K562 (cell line): ENCODE measurements at regions not wholly inside any gene's neighbourhood (a gene's known extent, or its start where the extent isn't known, plus 50 kb on each side); places are given as distances from the start of the nearest gene placed in this dataset.

Source experiments
- ATAC-seq: fragments of 200-7000 bp; cut with Tn5 transposase; 3 replicates; pipeline ENCODE4 v1.9.1; 2020; ENCODE audit warnings: moderate library complexity
- BruUV-seq: library from RNA; stranded (reverse); fragments of 400-500 nt; replicated peaks from 2 replicates; lab custom pipeline; 2021; lab: Mats Ljungman, UMichigan
- CTCF ChIA-PET: fragments of 300-600 bp; formaldehyde crosslinking; extraction: SDS; loops from one replicate; lab custom pipeline; 2021; ENCODE audit warnings: low intra/inter-chr PET ratio; lab: Yijun Ruan, JAX
- POLR2A ChIA-PET: fragments of 300-600, 350-650 bp; sonication (Branson Sonifier 250); formaldehyde crosslinking; extraction: SDS; loops from one replicate; lab custom pipeline; 2021; ENCODE audit warnings: antibody characterized with exemption, inconsistent platforms; lab: Yijun Ruan, JAX
- DNase-seq, 4 experiments: peaks; one replicate each; pipeline versions ENCODE4 v3.0.0 to v3.0.0-alpha.2; 2011 to 2018; ENCODE audit warnings: low spot score in 3 of 4, mixed read lengths in 3 of 4; ENCODE audit errors: extremely low read depth in 1 of 4
- FAIRE-seq: peaks from 2 replicates; lab custom pipeline; 2011; peaks lifted over from hg19 to GRCh38; lab: Jason Lieb, UNC
- H2AFZ ChIP-seq: 2 replicates; pipeline ENCODE4 v1.6.0; 2011; ENCODE audit warnings: low read depth, low read length, control low read depth, inconsistent platforms
- H3K27ac ChIP-seq: fragments of 200-600 bp; 3 replicates; pipeline ENCODE4 v1.8.0; 2011; ENCODE audit warnings: low read depth, mild to moderate bottlenecking, control low read depth, inconsistent platforms, low read length, moderate library complexity, mixed read lengths; ENCODE audit errors: extremely low read depth
- H3K27me3 ChIP-seq, 2 experiments: fragments of 300-600 bp in 1 of 2; 2 replicates in 1 of 2; 3 replicates in 1 of 2; pipeline versions ENCODE4 v1.6.0 to v1.8.0; 2011; ENCODE audit warnings: inconsistent platforms in 2 of 2, low read length in 2 of 2, mild to moderate bottlenecking in 1 of 2, mixed read lengths in 1 of 2, moderate library complexity in 1 of 2; ENCODE audit not compliant: control insufficient read depth in 2 of 2, insufficient read depth in 2 of 2
- H3K36me3 ChIP-seq: fragments of 300-600 bp; 3 replicates; pipeline ENCODE4 v1.8.0; 2011; ENCODE audit warnings: mild to moderate bottlenecking, low read length, inconsistent platforms; ENCODE audit not compliant: control insufficient read depth, insufficient read depth
- H3K4me1 ChIP-seq, 2 experiments: fragments of 200-600 bp in 1 of 2; replicated peaks in 1 of 2; 2 replicates in 1 of 2; 3 replicates in 1 of 2; pipeline versions ENCODE4 v1.5.1 to v1.8.0; 2011; ENCODE audit warnings: inconsistent platforms in 2 of 2, low read length in 2 of 2, mild to moderate bottlenecking in 1 of 2, mixed read lengths in 1 of 2, moderate library complexity in 1 of 2; ENCODE audit not compliant: control insufficient read depth in 2 of 2, insufficient read depth in 2 of 2
- H3K4me2 ChIP-seq: 2 replicates; pipeline ENCODE4 v1.6.1; 2011; ENCODE audit warnings: low read length, control low read depth, inconsistent platforms, mixed read lengths; ENCODE audit not compliant: insufficient read depth
- H3K4me3 ChIP-seq: fragments of 200-600 bp; sonication (generic), shearing (Covaris generic); 2 replicates; pipeline ENCODE4 v1.5.1; 2016; ENCODE audit warnings: control low read depth, inconsistent platforms
- H3K79me2 ChIP-seq: fragments of 200-600 bp; 3 replicates; pipeline ENCODE4 v1.8.0; 2011; ENCODE audit warnings: low read length, inconsistent platforms; ENCODE audit not compliant: control insufficient read depth, insufficient read depth
- H3K9ac ChIP-seq, 2 experiments: 2 replicates each; pipeline versions ENCODE4 v1.6.0 to v1.6.1; 2011; ENCODE audit warnings: low read depth in 2 of 2, low read length in 2 of 2, control low read depth in 1 of 2, inconsistent platforms in 1 of 2, mild to moderate bottlenecking in 1 of 2, mixed read lengths in 1 of 2; ENCODE audit not compliant: insufficient read depth in 1 of 2
- H3K9me1 ChIP-seq: one replicate; pipeline ENCODE4 v1.6.0; 2011; ENCODE audit warnings: inconsistent platforms, mild to moderate bottlenecking, low read length, moderate library complexity; ENCODE audit not compliant: control insufficient read depth, insufficient read depth
- H3K9me3 ChIP-seq: replicated peaks from 2 replicates; pipeline ENCODE4 v1.5.1; 2011; ENCODE audit warnings: low read depth, low read length, inconsistent platforms; ENCODE audit not compliant: control insufficient read depth, insufficient read depth
- H4K20me1 ChIP-seq: replicated peaks from 2 replicates; pipeline ENCODE4 v1.6.1; 2011; ENCODE audit warnings: low read length, inconsistent platforms, mixed read lengths; ENCODE audit not compliant: control insufficient read depth, insufficient read depth
- ADNP ChIP-seq: fragments of 200-800 bp; sonication (Bioruptor generic); IDR thresholded peaks from 2 replicates; pipeline ENCODE4 v1.6.1; 2016; ENCODE audit warnings: missing genetic modification characterization, missing compliant biosample characterization
- BHLHE40 ChIP-seq: IDR thresholded peaks from 2 replicates; pipeline ENCODE4 v1.6.1; 2011; ENCODE audit warnings: low read length, improper control_type of control experiment
- BRD4 ChIP-seq: fragments of 200-600 bp; sonication (generic); IDR thresholded peaks from 2 replicates; pipeline ENCODE4 v1.6.1; 2017; ENCODE audit warnings: inconsistent platforms
- FOXJ3 ChIP-seq: sonication (generic); formaldehyde crosslinking; IDR thresholded peaks from 2 replicates; pipeline ENCODE4 v1.4.0; 2020; ENCODE audit warnings: mild to moderate bottlenecking, missing genetic modification reagents
- FUS ChIP-seq: fragments of 200-400 bp; formaldehyde crosslinking; optimal IDR thresholded peaks from 2 replicates; pipeline ENCODE3; 2017; ENCODE audit warnings: low read depth, low read length
- HNRNPUL1 ChIP-seq: fragments of 200-400 bp; formaldehyde crosslinking; IDR thresholded peaks from 2 replicates; pipeline ENCODE4 v1.6.1; 2017; ENCODE audit warnings: low read length
- NFIC ChIP-seq: fragments of 450-650 bp; IDR thresholded peaks from 2 replicates; pipeline ENCODE4 v1.6.1; 2017; ENCODE audit warnings: mild to moderate bottlenecking, inconsistent platforms
- NR4A1 ChIP-seq, 2 experiments: fragments of 250-450 bp in 1 of 2; fragments of 450-650 bp in 1 of 2; sonication (Bioruptor Pico) in 1 of 2; IDR thresholded peaks; 2 replicates each; pipeline versions ENCODE4 v1.4.0 to v1.6.1; 2016 to 2020; ENCODE audit warnings: mild to moderate bottlenecking in 2 of 2, missing compliant biosample characterization in 1 of 2, missing genetic modification characterization in 1 of 2, moderate library complexity in 1 of 2
- POLR2A ChIP-seq: fragments of 450-650 bp; conservative IDR thresholded peaks from 2 replicates; pipeline ENCODE4 v1.6.1; 2016
- ZNF23 ChIP-seq: fragments of 250-450 bp; sonication (Bioruptor Pico); IDR thresholded peaks from 2 replicates; pipeline ENCODE4 v1.4.0; 2020; ENCODE audit warnings: mild to moderate bottlenecking
- WGBS: fragments of 100-300 bp; shearing (Covaris generic); methylation state at CpG from one replicate; pipeline ENCODE4 v1.1.6; 2016; ENCODE audit warnings: low coverage, mixed read lengths; ENCODE audit not compliant: insufficient coverage; ENCODE audit errors: missing lambda C conversion rate; 5-methylcytosine and 5-hydroxymethylcytosine counted together
- in situ Hi-C: fragments of 300-500 bp; cut with MboI; formaldehyde crosslinking; loops from 4 replicates; pipeline ENCODE4 v1.15.0; 2018; ENCODE audit warnings: inconsistent platforms, mixed read lengths
- intact Hi-C: fragments of 100-400 bp; cut with micrococcal nuclease; formaldehyde crosslinking; loops from 2 replicates; pipeline ENCODE4 v1.14.2; 2022
- TF ChIP-seq, protein P1 (sequence below): fragments of 450-650 bp; formaldehyde crosslinking; IDR thresholded peaks from 2 replicates; pipeline ENCODE4 v1.4.0; 2020; ENCODE audit warnings: mild to moderate bottlenecking

DNA sequence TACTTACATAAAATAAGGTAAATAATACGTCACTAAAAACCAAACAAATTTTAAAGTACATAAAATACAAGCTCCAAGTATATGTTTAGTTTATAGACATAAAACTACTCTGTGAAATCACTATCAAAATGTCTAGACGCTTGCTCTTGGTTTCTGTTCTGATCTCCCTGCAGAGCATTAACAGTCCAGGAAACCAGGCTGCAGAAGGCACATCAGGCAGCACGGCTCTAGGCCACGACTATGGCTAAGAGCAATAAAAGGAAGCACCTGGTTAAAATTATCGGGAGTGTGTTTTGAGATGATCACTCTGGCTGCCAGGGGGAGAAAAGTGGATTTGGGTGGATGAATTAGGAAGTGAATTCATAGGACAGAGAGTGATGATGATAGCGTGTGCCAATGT, 196.0 kb upstream of the SPHKAP start (continued):
- TF ChIP-seq NR4A1 (CRISPR knock-in tag; IDR thresholded peaks at IDR 0.05) (no peak), NR4A1 (tag; IDR thresholded peaks at IDR 0.05) (no peak), FOXJ3 (no peak), NFIC (no peak), BHLHE40 (no peak)

DNA sequence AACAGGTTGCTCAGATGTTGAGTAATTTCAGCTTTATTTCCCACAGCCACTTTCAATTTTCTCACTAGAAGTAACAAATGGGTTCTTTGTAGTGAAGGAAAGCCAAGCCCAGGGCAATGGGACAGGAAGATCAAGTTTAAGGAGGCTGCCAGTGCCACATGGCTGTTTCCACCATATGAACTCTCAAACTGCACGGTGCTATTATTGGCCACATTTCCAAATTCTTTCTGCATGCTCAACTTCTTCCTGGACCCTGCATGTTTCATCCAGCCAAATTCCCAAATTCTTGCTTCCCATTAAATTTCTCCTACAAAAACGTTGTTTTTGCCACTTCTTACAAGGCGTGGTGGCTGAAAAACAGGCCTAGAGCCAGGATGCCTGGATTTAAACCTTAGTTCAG, 193.3 kb upstream of the SPHKAP start:
- 0% methylated on average over 3 of the region's 3 CpGs for WGBS
- intact Hi-C loops (no loop called here), in situ Hi-C loops (no loop called here)
- DNase-seq (no peak), ATAC-seq (no peak), FAIRE-seq (no peak)
- POLR2A ChIA-PET: no interaction called here
- Histone ChIP-seq H3K27me3 (no peaks in the 10 kb centered on the region), H3K4me1 (no peaks in the 10 kb centered on the region), H3K9ac (no peak overlapping the region), H3K27ac (no peak overlapping the region), H3K4me2 (no peak overlapping the region), H2AFZ (no peak overlapping the region), H3K36me3 (no peaks in the 10 kb centered on the region), H3K9me1 (no peaks in the 10 kb centered on the region), H3K4me3 (no peak overlapping the region), H4K20me1 (no peaks in the 10 kb centered on the region), H3K9me3 (no peaks in the 10 kb centered on the region)
- CTCF ChIA-PET: no interaction called here
- BruUV-seq: no TSS peak
- no peak for TF ChIP-seq ZNF23 (CRISPR knock-in tag)
- TF ChIP-seq, all 486 proteins: peak for 0
- H3K79me2 ChIP-seq: no peaks in the 10 kb centered on the region

DNA sequence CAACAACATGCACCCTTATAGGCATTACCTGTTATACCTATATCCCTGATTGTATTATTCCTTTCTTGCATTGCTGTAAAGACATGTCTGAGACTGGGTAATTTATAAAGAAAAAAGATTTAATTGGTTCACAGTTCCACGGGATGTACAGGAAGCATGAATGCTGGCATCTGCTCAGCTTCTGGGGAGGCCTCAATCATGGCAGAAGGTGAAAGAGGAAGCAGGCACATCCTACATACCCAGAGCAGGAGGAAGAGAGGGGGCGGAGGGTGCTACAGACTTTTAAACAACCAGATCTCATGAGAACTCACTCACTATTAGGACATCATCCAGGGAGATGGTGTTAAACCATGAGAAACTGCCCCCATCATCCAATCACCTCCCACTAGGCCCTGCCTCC, 191.7 kb upstream of the SPHKAP start:
- Histone ChIP-seq H3K36me3 (no peaks in the 10 kb centered on the region), H3K27ac (no peak overlapping the region), H3K27me3 (no peaks in the 10 kb centered on the region), H3K9me1 (no peaks in the 10 kb centered on the region), H3K9me3 (no peaks in the 10 kb centered on the region), H3K4me1 (no peaks in the 10 kb centered on the region), H2AFZ (no peak overlapping the region), H4K20me1 (no peaks in the 10 kb centered on the region), H3K4me3 (no peak overlapping the region), H3K9ac (no peak overlapping the region), H3K4me2 (no peak overlapping the region), H3K79me2 (no peaks in the 10 kb centered on the region)
- intact Hi-C loops: no loop called here
- DNase-seq: no peak
- TF ChIP-seq BRD4: no peak
- no peak for TF ChIP-seq ADNP (tag)
- TF ChIP-seq, protein P1, sequence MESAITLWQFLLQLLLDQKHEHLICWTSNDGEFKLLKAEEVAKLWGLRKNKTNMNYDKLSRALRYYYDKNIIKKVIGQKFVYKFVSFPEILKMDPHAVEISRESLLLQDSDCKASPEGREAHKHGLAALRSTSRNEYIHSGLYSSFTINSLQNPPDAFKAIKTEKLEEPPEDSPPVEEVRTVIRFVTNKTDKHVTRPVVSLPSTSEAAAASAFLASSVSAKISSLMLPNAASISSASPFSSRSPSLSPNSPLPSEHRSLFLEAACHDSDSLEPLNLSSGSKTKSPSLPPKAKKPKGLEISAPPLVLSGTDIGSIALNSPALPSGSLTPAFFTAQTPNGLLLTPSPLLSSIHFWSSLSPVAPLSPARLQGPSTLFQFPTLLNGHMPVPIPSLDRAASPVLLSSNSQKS (CRISPR knock-in tag): no peak
- no peak for TF ChIP-seq POLR2A
- no peak for TF ChIP-seq HNRNPUL1
- TF ChIP-seq FUS: no peak
- FAIRE-seq: no peak
- no TSS peak for BruUV-seq
- ATAC-seq: no peak
- 0% methylated on average over 1 of the region's 2 CpGs for WGBS
- in situ Hi-C loops: no loop called here
- POLR2A ChIA-PET: no interaction called here
- CTCF ChIA-PET: no interaction called here
